ENCODE measurements at regions not wholly inside any gene's neighbourhood (a gene's known extent, or its start where the extent isn't known, plus 50 kb on each side); places are given as distances from the start of the nearest gene placed in this dataset.

GRCh38 chr13:88125055-88125454 is 453.9 kb downstream of the SLITRK5 start:
- TF ChIP-seq NFRKB (IDR thresholded peaks at IDR 0.05; ENCODE audit: low read depth) (no peak), CTCF (IDR thresholded peaks at IDR 0.05 in 2 of 3, conservative IDR thresholded peaks at IDR 0.05 in 1 of 3; ENCODE audit: insufficient read depth in 2 of 3, low read depth in 1 of 3, low read length in 3 of 3) (no peak), MAFK (IDR thresholded peaks at IDR 0.05; ENCODE audit: low read length) (no peak), HNRNPH1 (optimal IDR thresholded peaks at IDR 0.05; ENCODE audit: low read depth, low read length) (no peak), ZBTB49 (CRISPR knock-in tag; IDR thresholded peaks at IDR 0.05; ENCODE audit: borderline replicate concordance) (no peak), POLR2AphosphoS5 (IDR thresholded peaks at IDR 0.05; ENCODE audit: control insufficient read depth, insufficient read depth, low read depth, low read length) (no peak), TAF1 (IDR thresholded peaks at IDR 0.05; ENCODE audit: control insufficient read depth, extremely low read depth, insufficient read depth, low read length, severe bottlenecking) (no peak), PRPF4 (IDR thresholded peaks at IDR 0.05; ENCODE audit: insufficient read depth, low read depth, low read length, poor library complexity, severe bottlenecking) (no peak), ELK1 (CRISPR knock-in tag; IDR thresholded peaks at IDR 0.05) (no peak), MAZ (CRISPR knock-in tag; conservative IDR thresholded peaks at IDR 0.05 in 1 of 2, IDR thresholded peaks at IDR 0.05 in 1 of 2) (no peak), SMARCB1 (IDR thresholded peaks at IDR 0.05; ENCODE audit: insufficient read length, low read depth) (no peak), NRF1 (conservative IDR thresholded peaks at IDR 0.05 in 1 of 2, IDR thresholded peaks at IDR 0.05 in 1 of 2) (no peak), TBL1XR1 (IDR thresholded peaks at IDR 0.05; ENCODE audit: low read length in 2 of 2) (no peak), U2AF2 (optimal IDR thresholded peaks at IDR 0.05; ENCODE audit: low read depth, low read length) (no peak)

Measured in K562 (cell line).